Stimulated activated CD8-positive, alpha-beta memory T cell treated with anti-CD3 and anti-CD28 coated beads, Interleukin-15, amount 100 ng/mL, for 24 hours (primary cell): ENCODE measurements at regions not wholly inside any gene's neighbourhood (a gene's known extent, or its start where the extent isn't known, plus 50 kb on each side); places are given as distances from the start of the nearest gene placed in this dataset.
"Not testable (repeated sequence)": the region's sequence is repeated elsewhere in the genome, so short reads cannot be mapped to it uniquely, and the experiment has no call there.

Experiments used
- DNase-seq: peaks from one replicate; pipeline ENCODE4 v3.0.0-alpha.2; 2020; ENCODE audit warnings: low read depth

- no peak for DNase-seq
Measured at GRCh38 chr15:69675731-69676130, 223.1 kb downstream of the RPLP1 start.

DNA sequence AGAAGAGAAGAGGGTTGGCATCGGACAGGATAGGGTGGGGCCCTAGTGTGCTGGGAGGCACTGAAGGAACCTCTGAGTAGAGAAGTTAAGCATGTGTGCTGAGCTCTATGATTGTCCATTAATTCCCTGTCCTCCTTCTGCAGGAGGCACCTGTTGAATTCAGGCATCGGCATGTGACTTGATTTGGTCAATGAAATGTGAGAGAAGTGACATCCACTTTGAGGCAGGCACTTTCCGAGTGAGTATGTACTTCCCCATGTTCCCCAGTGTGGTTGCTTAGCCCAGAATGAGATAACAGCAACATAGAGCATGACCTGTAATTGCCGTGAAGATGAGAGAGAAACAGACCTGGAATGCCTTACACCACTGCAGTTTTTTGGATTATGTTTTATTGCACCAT lies 224.8 kb downstream of the RPLP1 start:
- DNase-seq = no peak

DNA sequence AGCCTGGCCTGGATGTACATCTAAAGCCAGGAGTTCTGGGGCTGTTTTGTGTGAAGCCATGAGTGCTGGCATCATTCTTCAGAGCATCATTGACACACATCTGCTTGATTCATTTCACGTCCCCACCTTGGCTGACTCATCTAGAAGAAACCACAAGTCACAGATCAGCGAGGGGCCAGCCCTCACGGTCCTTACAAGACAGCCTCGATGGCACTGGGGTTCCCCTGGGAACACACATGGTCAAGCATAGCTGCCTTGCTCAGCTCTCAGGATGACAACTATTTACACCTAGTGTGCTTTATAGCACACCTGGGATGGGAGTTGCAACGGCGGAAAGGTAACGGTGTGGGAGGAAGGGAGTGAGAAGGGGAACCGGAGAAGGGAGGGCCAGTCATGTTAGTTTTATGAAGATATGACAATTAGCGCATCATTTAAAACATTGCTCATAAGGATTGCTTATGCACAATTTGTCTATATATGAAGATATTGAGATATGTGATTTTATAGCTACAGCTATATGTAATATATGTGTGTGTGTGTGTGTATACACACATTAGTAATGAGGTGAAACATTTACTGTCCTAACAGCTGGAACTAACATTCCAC lies 227.1 kb downstream of the RPLP1 start:
- DNase-seq = no peak

DNA sequence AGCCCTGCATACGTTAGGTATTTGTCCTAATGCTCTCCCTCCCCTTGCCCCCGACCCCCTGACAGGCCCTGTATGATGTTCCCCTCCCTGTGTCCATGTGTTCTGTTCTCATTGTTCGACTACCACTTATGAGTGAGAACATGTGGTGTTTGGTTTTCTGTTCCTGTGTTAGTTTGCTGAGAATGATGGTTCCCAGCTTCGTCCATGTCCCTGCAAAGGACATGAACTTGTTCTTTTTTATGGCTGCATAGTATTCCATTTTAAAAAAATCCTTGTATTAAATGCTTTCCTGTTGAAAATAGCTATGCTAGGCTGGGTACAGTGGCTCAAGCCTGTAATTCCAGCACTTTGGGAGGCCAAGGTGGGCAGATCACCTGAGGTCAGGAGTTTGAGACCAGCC lies 232.2 kb downstream of the RPLP1 start:
- DNase-seq = not testable (repeated sequence)

GRCh38 chr15:69685512-69686452 lies 233.2 kb downstream of the RPLP1 start:
- no peak for DNase-seq

- no peak for DNase-seq
Measured at GRCh38 chr15:69686626-69687025, 234.0 kb downstream of the RPLP1 start.

- DNase-seq = no peak
Measured at GRCh38 chr15:69689133-69689532, 236.5 kb downstream of the RPLP1 start.

- DNase-seq = no peak
Measured at GRCh38 chr15:69691307-69692015, 238.8 kb downstream of the RPLP1 start.

- no peak for DNase-seq
Measured at GRCh38 chr15:69692342-69692741, 239.7 kb downstream of the RPLP1 start.

DNA sequence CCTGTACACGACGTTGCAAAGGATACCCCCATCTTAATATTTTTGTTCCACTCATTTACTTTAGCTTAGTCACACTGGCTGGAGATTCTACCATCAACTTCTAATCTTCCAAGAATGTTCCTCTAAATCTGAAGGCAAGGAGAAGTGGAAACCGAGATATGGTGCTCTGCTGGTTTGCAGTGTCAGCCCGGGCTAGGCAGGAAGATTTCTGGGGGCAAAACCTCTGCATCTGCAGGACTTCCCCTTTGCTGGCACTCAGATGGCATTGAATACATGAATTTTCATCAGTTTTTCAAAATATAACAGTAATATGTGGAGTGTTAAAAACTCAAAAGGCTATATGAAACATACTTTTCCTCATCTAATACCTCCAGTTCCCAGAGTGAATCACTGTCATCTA lies 240.4 kb downstream of the RPLP1 start:
- DNase-seq = no peak

- DNase-seq = no peak
Measured at GRCh38 chr15:69696946-69697345, 244.3 kb downstream of the RPLP1 start.

DNA sequence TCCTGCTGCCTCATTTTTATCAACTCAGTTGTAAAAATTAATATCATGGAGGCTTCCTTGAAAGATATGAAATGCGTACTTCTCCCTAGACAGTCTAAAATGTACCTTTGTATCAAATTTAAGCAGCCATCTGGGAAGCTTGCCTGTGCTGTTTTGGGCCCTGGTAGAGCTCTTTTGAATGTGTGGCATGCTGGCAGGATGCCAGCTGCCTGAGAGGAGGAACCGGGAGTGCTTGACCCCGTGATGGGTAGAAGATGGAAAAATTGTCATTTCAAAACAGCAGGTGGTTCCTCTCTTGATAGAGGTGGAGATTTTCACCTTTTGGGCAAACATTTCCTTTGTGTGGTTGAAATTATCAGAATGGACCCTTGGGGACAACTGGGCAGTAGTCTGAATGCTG lies 245.3 kb downstream of the RPLP1 start:
- no peak for DNase-seq

GRCh38 chr15:69699096-69699495 lies 246.5 kb downstream of the RPLP1 start:
- DNase-seq = no peak

DNA sequence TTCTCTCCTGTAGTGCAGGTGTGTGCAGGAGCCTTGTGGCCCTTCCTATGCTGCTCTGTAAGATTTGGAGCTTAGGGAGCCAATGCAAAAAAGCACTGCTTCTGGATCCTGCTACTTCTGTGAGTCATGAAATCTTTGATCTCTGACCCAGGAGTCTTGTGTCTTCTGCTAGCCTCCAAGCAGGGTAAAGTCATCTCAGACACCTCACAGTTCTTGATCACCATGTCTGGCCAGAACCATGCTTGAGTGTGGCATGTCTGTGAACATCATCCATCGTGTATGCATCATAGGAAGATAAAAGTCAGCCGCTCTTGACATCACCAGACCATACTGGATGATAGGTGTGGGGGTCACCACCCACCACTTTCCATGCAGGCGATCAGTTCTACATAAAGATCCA lies 247.8 kb downstream of the RPLP1 start:
- DNase-seq = no peak

DNA sequence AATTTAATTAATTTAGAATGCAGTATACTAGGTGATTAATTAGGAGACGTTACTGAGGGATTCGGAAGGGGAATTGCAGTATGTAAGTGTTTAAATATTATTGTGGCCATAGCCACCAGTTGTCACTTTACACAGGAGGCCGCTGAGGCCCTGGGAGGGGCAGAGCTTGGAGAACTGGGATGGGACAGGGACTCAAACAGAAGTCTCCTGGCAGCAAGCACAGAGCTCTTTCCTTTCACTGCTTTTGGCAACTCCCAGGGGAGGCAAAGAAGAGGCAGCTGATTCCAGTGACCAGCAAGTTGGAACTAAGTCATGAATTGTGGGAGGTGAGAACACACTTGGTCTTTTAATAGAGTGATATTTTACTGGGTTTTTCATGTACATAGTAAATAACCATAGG lies 248.6 kb downstream of the RPLP1 start:
- DNase-seq = no peak

GRCh38 chr15:69703532-69704187 lies 251.0 kb downstream of the RPLP1 start:
- DNase-seq = no peak

DNA sequence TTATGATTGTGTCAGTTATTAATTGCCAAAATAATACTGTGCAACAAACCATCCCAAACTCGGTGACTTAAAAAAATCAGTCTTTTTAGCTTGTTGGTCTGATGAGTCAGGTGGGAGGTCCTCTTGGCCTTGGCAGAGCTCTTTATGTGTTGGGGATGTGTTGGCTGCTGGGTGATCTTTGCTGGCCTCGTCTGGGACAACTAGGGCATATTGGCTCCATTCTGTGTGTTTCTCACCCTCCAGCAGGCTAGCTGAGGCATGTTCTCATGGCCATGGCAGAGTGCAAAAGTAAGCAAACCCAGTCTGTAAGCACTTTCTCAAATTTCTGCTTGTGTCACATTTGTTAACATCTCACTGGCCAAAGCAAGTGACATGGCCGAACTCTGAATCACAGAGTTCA lies 251.6 kb downstream of the RPLP1 start:
- DNase-seq = no peak

DNA sequence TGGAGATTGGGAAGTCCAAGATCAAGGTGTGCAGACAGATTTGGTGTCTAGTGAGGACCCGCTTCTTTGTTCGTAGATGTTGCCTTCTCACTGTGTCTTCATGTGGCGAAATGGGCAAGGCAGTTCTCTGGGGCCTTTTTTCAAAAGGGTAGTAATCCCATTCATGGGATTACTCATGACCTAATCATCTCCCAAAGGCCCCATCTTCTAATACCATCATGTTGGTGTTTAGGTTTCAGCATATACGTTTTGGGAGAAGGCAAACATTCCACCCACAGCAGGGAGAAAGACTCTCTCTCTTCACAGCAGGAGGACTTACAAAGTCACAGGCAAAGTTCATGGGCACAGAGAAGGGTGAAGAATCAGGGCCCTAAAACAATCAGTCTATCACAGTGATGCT lies 252.1 kb downstream of the RPLP1 start:
- DNase-seq = no peak

GRCh38 chr15:69706353-69707097 lies 253.9 kb downstream of the RPLP1 start:
- no peak for DNase-seq

- DNase-seq = not testable (repeated sequence)
Measured at GRCh38 chr15:69707241-69707640, 254.6 kb downstream of the RPLP1 start.

DNA sequence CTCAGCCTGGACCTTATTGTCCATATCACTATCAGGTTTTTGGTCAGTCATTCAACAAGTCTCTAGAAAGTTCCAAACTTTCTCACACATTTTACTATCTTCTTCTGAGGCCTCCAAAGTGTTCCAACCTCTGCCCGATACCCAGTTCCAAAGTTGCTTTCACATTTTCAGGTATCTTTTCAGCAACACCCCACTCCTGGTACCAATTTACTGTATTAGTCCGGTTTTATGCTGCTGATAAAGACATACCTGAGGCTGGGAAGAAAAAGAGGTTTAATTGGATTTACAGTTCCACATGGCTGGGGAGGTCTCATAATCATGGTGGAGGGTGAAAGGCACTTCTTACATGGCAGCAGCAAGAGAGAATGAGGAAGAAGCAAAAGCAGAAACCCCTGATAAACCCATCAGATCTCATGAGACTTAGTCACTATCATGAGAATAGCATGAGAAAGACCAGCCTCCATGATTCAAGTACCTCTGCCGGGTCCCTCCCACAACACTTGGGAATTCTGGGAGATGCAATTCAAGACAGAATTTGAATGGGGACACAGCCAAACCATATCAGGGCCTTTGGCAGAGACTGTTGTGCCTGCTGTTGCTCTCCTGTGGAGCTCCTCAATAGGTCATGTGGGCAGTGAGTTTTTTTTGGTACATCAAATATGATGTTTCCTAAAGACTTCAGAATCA lies 256.0 kb downstream of the RPLP1 start:
- not testable (repeated sequence) for DNase-seq
